HUES64 (cell line): ENCODE measurements at regions not wholly inside any gene's neighbourhood (a gene's known extent, or its start where the extent isn't known, plus 50 kb on each side); places are given as distances from the start of the nearest gene placed in this dataset.

ENCODE experiments used
- H3K27ac ChIP-seq: 2 replicates; pipeline ENCODE4 v1.7.0; 2013; ENCODE audit warnings: low read depth, low read length, inconsistent platforms
- H3K27me3 ChIP-seq: 2 replicates; pipeline ENCODE4 v1.6.1; 2013; ENCODE audit warnings: mild to moderate bottlenecking, low read length; ENCODE audit not compliant: insufficient read depth
- H3K36me3 ChIP-seq: 2 replicates; pipeline ENCODE4 v1.6.1; 2013; ENCODE audit warnings: mild to moderate bottlenecking, low read length; ENCODE audit not compliant: insufficient read depth
- H3K4me1 ChIP-seq: 2 replicates; pipeline ENCODE4 v1.6.1; 2013; ENCODE audit warnings: mild to moderate bottlenecking, low read length, moderate library complexity; ENCODE audit not compliant: insufficient read depth
- H3K4me3 ChIP-seq: 2 replicates; pipeline ENCODE4 v1.5.1; 2013; ENCODE audit warnings: mild to moderate bottlenecking, low read length, moderate library complexity
- H3K9ac ChIP-seq: 2 replicates; pipeline ENCODE4 v1.6.1; 2013; ENCODE audit warnings: mild to moderate bottlenecking, low read depth, low read length
- H3K9me3 ChIP-seq: 2 replicates; pipeline ENCODE4 v1.6.1; 2013; ENCODE audit warnings: low read depth, low read length; ENCODE audit not compliant: insufficient read depth
- WGBS: fragments of 150-250, 120-280 bp; methylation state at CpG from one replicate; pipeline ENCODE4 v1.1.7; 2013; ENCODE audit warnings: missing lambda C conversion rate; 5-methylcytosine and 5-hydroxymethylcytosine counted together

- no peak overlapping the region for H3K9ac ChIP-seq
Measured at GRCh38 chr9:73597039-73597438, 445.4 kb downstream of the ANXA1 start.

GRCh38 chr9:73597771-73598170, 446.1 kb downstream of the ANXA1 start:
- Histone ChIP-seq H3K4me1 (peaks cover 26% of the 10 kb centered on the region; the same call in 1 of the 2 replicates), H3K36me3 (no peaks in the 10 kb centered on the region), H3K27me3 (no peaks in the 10 kb centered on the region), H3K4me3 (no peak overlapping the region), H3K27ac (no peak overlapping the region), H3K9ac (no peak overlapping the region), H3K9me3 (no peaks in the 10 kb centered on the region)
- WGBS: 84% methylated on average over 4 of the region's 4 CpGs

More at GRCh38 chr9:73597039-73597438, 445.4 kb downstream of the ANXA1 start:
- WGBS: 94% methylated on average over 5 of the region's 5 CpGs
- Histone ChIP-seq H3K27me3 (no peaks in the 10 kb centered on the region), H3K9me3 (no peaks in the 10 kb centered on the region), H3K4me3 (no peak overlapping the region), H3K4me1 (peaks cover 26% of the 10 kb centered on the region; the same call in 1 of the 2 replicates), H3K27ac (no peak overlapping the region), H3K36me3 (no peaks in the 10 kb centered on the region)

DNA sequence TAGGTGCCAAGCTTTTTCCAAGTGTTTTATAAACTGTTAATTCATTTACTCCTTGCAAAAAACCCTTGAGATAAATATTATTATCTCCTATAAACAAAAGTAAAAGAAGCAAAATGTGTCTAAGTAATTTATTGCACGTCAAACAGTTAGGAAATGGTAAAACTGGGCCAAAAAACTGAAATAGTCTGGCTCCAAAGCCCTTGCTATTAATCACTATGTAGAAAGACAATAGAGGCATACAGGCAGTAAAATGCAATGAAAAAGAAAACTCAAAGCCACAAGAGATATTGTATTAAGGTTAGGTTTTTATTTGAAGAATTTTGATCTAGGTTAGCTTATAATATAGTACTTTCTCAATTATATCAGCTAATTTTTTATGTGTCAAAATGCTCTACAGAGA, 457.7 kb downstream of the ANXA1 start:
- Histone ChIP-seq H3K4me1 (0 out of 2 replicates have a peak, but pooled peaks cover 6% of the 10 kb centered on the region), H3K9ac (no peak overlapping the region), H3K9me3 (no peaks in the 10 kb centered on the region), H3K27me3 (no peaks in the 10 kb centered on the region), H3K36me3 (no peaks in the 10 kb centered on the region), H3K4me3 (no peak overlapping the region), H3K27ac (no peak overlapping the region)
- 92% methylated on average over 1 of the region's 1 CpG for WGBS

DNA sequence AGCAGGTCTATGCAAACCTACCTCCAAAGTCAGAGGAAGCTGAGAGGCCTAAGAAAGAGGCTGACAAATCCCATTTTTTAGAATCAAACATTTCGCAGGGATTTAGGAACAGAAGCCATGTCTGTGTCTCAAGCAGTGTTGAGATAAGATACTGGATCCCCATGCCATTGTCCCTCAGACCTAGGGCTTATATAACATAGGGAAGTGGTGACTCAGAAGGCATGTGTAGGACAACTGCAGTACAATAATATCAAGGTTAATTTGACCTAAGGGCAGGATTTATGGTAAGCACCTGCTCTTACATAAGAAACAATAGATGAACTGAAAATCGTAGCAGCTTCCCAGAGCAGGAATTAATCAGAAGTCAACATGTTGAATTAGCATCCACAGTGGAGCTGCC, 459.4 kb downstream of the ANXA1 start:
- Histone ChIP-seq H3K9ac (no peak overlapping the region), H3K27ac (no peak overlapping the region), H3K4me1 (peaks cover 13% of the 10 kb centered on the region), H3K27me3 (no peaks in the 10 kb centered on the region), H3K4me3 (no peak overlapping the region), H3K36me3 (no peaks in the 10 kb centered on the region), H3K9me3 (no peaks in the 10 kb centered on the region)
- WGBS: 87% methylated on average over 2 of the region's 2 CpGs

- no peak overlapping the region for H3K4me3 ChIP-seq
- H3K27me3 ChIP-seq: no peaks in the 10 kb centered on the region
- no peaks in the 10 kb centered on the region for H3K36me3 ChIP-seq
- H3K27ac ChIP-seq: no peak overlapping the region
- H3K4me1 ChIP-seq: peaks cover 14% of the 10 kb centered on the region
- no peaks in the 10 kb centered on the region for H3K9me3 ChIP-seq
- no peak overlapping the region for H3K9ac ChIP-seq
- WGBS: 95% methylated on average over 4 of the region's 4 CpGs
Measured at GRCh38 chr9:73613092-73613701, 461.5 kb downstream of the ANXA1 start.

DNA sequence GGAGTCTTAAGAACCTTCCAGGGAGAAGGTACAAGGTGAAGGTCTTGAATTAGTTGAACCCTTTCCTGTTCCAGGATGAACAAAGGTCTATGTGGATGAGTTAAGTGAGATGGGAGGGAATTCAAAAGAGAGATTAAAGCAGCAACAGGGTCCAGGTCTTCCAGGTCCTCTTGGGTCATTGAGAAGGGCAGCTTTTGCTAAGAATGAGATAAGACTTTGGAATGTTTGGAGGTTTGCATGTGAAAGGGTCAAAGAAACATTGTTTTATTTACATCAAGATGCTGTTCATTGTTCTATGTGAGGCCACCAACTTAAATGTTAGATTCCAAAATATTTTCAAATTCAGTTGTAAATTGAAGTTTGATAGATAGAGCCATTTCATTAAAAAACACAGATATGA, 463.9 kb downstream of the ANXA1 start:
- peaks cover 19% of the 10 kb centered on the region for H3K4me1 ChIP-seq
- H3K4me3 ChIP-seq: no peak overlapping the region
- no peaks in the 10 kb centered on the region for H3K36me3 ChIP-seq
- no peaks in the 10 kb centered on the region for H3K9me3 ChIP-seq
- H3K27ac ChIP-seq: peak overlapping the region; percentile 65
- H3K27me3 ChIP-seq: no peaks in the 10 kb centered on the region
- no peak overlapping the region for H3K9ac ChIP-seq

- Histone ChIP-seq H3K4me3 (no peak overlapping the region), H3K9ac (no peak overlapping the region), H3K9me3 (no peaks in the 10 kb centered on the region), H3K36me3 (no peaks in the 10 kb centered on the region), H3K27me3 (no peaks in the 10 kb centered on the region), H3K4me1 (peaks cover 14% of the 10 kb centered on the region), H3K27ac (no peak overlapping the region)
- 84% methylated on average over 4 of the region's 4 CpGs for WGBS
Measured at GRCh38 chr9:73617586-73617985, 465.9 kb downstream of the ANXA1 start.

DNA sequence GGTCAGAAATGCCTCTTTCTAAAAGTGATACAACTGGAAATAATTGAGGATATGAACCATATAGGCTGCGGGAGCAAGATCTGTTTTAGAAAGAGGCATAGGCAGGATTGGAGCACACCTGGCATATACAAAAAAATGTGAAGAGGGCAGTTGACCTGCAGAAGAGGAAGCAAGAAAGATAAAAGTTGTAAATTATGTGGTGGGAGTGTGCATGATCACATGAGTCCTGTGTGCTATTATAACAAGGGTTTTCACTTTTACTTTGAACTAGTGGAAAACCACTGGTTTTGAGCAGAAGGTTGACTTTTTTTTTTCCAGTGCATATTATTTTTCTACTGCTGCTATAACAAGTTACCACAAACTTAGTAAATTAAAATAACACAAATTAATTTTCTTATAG, 489.3 kb downstream of the ANXA1 start:
- no peaks in the 10 kb centered on the region for H3K36me3 ChIP-seq
- H3K4me1 ChIP-seq: peaks cover 7% of the 10 kb centered on the region; the same call in 1 of the 2 replicates
- no peaks in the 10 kb centered on the region for H3K9me3 ChIP-seq
- H3K27ac ChIP-seq: no peak overlapping the region
- H3K27me3 ChIP-seq: no peaks in the 10 kb centered on the region
- no peak overlapping the region for H3K4me3 ChIP-seq
- H3K9ac ChIP-seq: no peak overlapping the region
- WGBS: 93% methylated on average over 1 of the region's 1 CpG

DNA sequence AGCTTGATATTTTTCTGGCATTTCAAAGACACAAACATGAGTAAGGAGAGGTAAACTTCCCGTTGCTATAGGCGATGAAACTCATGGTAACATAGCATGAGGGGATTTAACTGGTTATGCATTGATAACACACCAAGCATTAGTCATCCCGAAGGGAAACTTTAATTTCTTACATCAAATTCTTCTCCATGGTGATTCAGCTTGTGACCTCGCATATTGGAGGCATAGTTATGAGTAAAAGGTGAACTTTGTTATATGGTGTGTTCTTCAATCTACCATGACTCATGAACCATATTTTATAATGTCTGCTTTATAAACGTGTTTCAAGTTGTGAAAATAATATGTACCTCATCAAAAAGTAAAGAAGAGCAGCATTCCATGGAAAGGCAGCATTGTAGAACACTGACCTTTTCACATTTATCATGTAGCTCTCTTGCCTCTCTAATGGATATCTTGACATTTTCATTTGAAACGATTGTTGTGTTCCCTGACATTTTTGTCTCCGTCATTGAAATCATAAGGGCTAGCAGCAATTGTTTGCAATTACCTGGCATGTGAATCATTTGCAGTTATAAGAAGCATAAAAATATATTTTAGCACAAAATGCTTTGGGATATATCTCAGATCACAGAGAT, 491.8 kb downstream of the ANXA1 start:
- no peaks in the 10 kb centered on the region for H3K9me3 ChIP-seq
- no peaks in the 10 kb centered on the region for H3K27me3 ChIP-seq
- no peak overlapping the region for H3K27ac ChIP-seq
- H3K4me3 ChIP-seq: no peak overlapping the region
- no peaks in the 10 kb centered on the region for H3K36me3 ChIP-seq
- peaks cover 7% of the 10 kb centered on the region; the same call in 1 of the 2 replicates for H3K4me1 ChIP-seq
- 93% methylated on average over 4 of the region's 7 CpGs for WGBS
- H3K9ac ChIP-seq: no peak overlapping the region

DNA sequence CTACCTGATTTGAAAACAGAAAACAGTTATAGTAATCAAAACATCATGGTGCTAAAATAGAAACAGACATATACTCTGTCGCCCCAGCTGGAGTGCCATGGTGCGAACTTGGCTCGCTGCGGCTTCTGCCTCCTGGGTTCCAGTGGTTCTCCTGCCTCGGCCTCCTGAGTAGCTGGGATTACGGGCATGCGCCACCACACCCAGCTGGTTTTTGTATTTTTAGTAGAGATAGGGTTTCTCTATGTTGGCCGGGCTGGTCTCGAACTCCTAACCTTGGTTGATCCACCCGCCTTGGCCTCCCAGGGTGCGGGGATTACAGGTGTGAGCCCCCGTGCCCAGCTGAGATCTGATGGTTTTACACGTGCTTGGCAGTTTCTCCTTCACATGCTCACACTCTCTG, 495.9 kb downstream of the ANXA1 start:
- no peaks in the 10 kb centered on the region for H3K27me3 ChIP-seq
- WGBS: 96% methylated on average over 13 of the region's 13 CpGs
- H3K4me3 ChIP-seq: no peak overlapping the region
- H3K36me3 ChIP-seq: no peaks in the 10 kb centered on the region
- H3K9ac ChIP-seq: no peak overlapping the region
- H3K27ac ChIP-seq: no peak overlapping the region
- peaks cover 7% of the 10 kb centered on the region; the same call in 1 of the 2 replicates for H3K4me1 ChIP-seq
- no peaks in the 10 kb centered on the region for H3K9me3 ChIP-seq

DNA sequence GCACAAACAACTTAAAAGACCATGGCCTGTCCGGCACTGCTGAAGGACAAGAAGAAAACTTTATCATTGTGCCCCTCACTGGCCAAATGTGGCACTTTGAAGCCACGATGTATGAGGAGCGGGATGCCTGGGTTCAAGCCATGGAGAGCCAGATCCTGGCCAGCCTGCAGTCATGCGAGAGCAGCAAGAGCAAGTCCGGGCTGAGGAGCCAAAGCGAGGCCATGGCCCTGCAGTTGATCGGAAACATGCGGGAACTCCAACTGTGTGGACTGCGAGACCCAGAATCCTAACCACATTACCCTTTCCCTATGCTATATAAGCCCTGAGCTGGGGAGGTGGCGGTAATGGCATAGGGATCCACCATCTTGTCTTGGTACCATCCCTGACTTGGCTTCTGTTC, 497.9 kb downstream of the ANXA1 start:
- H3K9ac ChIP-seq: no peak overlapping the region
- no peaks in the 10 kb centered on the region for H3K9me3 ChIP-seq
- WGBS: 95% methylated on average over 10 of the region's 10 CpGs
- no peak overlapping the region for H3K27ac ChIP-seq
- no peaks in the 10 kb centered on the region for H3K4me1 ChIP-seq
- H3K27me3 ChIP-seq: no peaks in the 10 kb centered on the region
- no peaks in the 10 kb centered on the region for H3K36me3 ChIP-seq
- H3K4me3 ChIP-seq: no peak overlapping the region
